T-helper 2 cell treated with Interferon-gamma antibody and Interleukin-4, amounts not matched to agents 5 μg/mL and 100 μg/mL, for 36 hours (primary cell): ENCODE measurements at regions not wholly inside any gene's neighbourhood (a gene's known extent, or its start where the extent isn't known, plus 50 kb on each side); places are given as distances from the start of the nearest gene placed in this dataset.

Source experiments
- DNase-seq: peaks from one replicate; pipeline ENCODE4 v3.0.0; 2021; ENCODE audit warnings: low spot score
- H3K27ac Mint-ChIP-seq: one replicate; pipeline ENCODE4 v1.8.0; 2021; ENCODE audit warnings: mild to moderate bottlenecking, mixed read lengths
- H3K27me3 Mint-ChIP-seq: one replicate; pipeline ENCODE4 v1.8.0; 2021; ENCODE audit warnings: low read depth, mixed read lengths
- H3K36me3 Mint-ChIP-seq: one replicate; pipeline ENCODE4 v1.8.0; 2021; ENCODE audit warnings: low read depth, mixed read lengths
- H3K4me1 Mint-ChIP-seq: one replicate; pipeline ENCODE4 v1.8.0; 2021; ENCODE audit warnings: low read depth, mixed read lengths
- H3K4me3 Mint-ChIP-seq: one replicate; pipeline ENCODE4 v1.8.0; 2022; ENCODE audit warnings: mild to moderate bottlenecking, moderate library complexity, mixed read lengths
- H3K9me3 Mint-ChIP-seq: one replicate; pipeline ENCODE4 v1.8.0; 2021; ENCODE audit warnings: mixed read lengths

DNA sequence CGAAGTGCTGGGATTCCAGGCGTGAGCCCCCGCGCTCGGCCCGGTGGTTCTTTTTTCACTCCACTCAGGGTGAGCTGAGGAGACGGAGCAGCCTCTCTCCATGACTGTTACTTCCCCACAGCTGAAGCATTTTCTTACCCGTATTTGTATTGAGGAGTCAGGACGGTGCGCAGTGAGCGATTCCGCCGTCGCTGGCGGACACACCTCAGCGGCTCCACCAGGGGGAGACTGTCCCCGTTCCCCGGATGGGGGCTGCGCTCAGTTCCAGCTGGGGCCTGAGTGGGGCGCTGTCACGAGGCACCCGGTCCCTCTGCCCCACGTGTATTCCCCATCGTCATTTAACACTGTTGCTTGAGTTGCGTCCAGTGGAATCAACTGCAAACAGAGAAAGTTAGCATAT is 844.0 kb upstream of the FRG1 start:
- Mint-ChIP-seq H3K9me3 (peaks cover 15% of the 10 kb centered on the region), H3K4me1 (no peaks in the 10 kb centered on the region), H3K4me3 (no peak overlapping the region), H3K36me3 (no peaks in the 10 kb centered on the region), H3K27ac (no peak overlapping the region), H3K27me3 (no peaks in the 10 kb centered on the region)
- no peak for DNase-seq

GRCh38 chr4:189098932-189099696 is 841.6 kb upstream of the FRG1 start:
- Mint-ChIP-seq H3K27me3 (no peaks in the 10 kb centered on the region), H3K4me3 (no peak overlapping the region), H3K36me3 (no peaks in the 10 kb centered on the region), H3K9me3 (peaks cover 8% of the 10 kb centered on the region), H3K4me1 (no peaks in the 10 kb centered on the region), H3K27ac (no peak overlapping the region)
- DNase-seq: no peak

DNA sequence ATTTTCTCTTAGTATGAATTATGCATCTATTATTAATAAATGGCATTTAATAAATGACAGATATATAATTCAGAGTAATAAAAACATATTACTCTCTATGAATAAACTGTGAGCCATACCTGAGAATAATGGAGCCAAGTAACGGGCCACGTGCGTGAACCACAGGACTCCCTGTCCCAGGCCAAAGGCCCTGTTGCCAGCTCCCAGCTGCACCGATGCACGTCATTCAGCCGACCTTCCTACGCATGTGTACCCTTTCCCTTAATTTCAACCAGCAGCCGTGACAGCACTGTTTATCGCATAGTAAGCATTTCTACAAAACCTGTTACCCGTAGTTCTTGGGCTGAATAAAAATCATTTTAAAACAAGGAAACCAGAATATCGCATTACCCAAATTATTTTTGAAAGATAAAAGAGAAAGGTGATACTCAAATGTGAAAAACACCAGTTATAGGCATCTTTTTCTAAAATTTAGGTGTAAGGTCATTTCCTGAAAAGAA is 827.2 kb upstream of the FRG1 start:
- Mint-ChIP-seq H3K4me1 (no peaks in the 10 kb centered on the region), H3K9me3 (peaks cover 33% of the 10 kb centered on the region), H3K4me3 (no peak overlapping the region), H3K36me3 (no peaks in the 10 kb centered on the region), H3K27me3 (no peaks in the 10 kb centered on the region), H3K27ac (no peak overlapping the region)
- no peak for DNase-seq

DNA sequence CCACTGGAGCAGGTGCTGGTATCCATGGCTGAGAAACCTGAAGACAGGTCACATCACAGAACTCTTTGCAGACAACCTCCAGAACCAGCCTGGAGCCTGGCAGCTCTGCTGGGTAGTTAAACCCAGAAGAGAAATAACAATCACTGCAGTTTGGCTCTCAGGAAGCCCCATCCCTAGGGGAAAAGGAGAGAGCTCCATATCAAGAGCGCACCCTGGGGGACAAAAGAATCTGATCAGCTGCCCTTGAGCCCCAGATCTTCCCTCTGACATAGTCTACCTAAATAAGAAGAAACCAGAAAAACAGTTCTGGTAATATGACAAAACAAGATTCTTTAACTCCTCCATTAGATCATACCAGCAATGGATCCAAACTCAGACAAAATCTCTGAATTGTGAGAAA is 823.2 kb upstream of the FRG1 start:
- H3K36me3 Mint-ChIP-seq: no peaks in the 10 kb centered on the region
- no peak overlapping the region for H3K27ac Mint-ChIP-seq
- no peaks in the 10 kb centered on the region for H3K4me1 Mint-ChIP-seq
- no peaks in the 10 kb centered on the region for H3K27me3 Mint-ChIP-seq
- peaks cover 47% of the 10 kb centered on the region for H3K9me3 Mint-ChIP-seq
- no peak overlapping the region for H3K4me3 Mint-ChIP-seq
- no peak for DNase-seq

DNA sequence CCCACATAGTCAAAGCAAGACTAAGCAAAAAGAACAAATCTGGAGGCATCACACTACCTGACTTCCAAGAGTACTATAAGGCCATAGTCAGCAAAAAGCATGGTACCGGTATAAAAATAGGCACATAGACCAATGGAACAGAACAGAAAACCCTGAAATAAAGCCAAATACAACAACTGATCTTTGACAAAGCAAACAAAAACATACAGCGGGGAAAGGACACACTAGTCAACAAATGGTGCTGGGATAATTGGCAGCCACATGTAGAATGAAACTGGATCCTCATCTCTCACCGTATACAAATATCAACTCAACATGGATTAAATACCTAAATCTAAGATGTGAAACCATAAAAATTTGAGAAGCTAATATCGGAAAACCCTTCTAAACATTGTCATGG is 819.3 kb upstream of the FRG1 start:
- Mint-ChIP-seq H3K4me1 (no peaks in the 10 kb centered on the region), H3K4me3 (no peak overlapping the region), H3K27ac (no peak overlapping the region), H3K9me3 (peaks cover 42% of the 10 kb centered on the region), H3K27me3 (no peaks in the 10 kb centered on the region), H3K36me3 (no peaks in the 10 kb centered on the region)
- no peak for DNase-seq

- H3K27me3 Mint-ChIP-seq: no peaks in the 10 kb centered on the region
- H3K27ac Mint-ChIP-seq: no peak overlapping the region
- H3K4me1 Mint-ChIP-seq: no peaks in the 10 kb centered on the region
- H3K9me3 Mint-ChIP-seq: peaks cover 42% of the 10 kb centered on the region
- H3K4me3 Mint-ChIP-seq: no peak overlapping the region
- no peaks in the 10 kb centered on the region for H3K36me3 Mint-ChIP-seq
- DNase-seq: no peak
These were observed 816.4 kb upstream of the FRG1 start for GRCh38 chr4:189124149-189124758.

DNA sequence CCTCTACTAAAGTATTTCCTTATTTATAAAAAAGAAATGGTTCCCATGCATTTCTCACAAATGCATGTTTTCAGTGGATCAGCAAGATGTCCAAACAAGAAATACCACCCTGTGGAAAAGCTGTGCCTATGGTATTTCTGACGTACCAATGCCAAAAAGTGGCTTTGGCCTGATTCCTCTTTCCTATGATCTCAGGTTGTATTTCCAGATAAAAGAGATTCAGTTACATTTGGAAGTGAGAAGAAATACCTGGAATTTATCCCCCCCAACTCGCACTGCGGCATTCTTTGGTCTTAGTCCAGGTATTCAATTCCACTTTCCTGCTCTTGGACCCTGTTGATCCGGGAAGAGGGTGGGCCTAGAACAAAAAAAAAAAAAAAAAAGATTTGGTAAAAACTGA is 815.9 kb upstream of the FRG1 start:
- peaks cover 37% of the 10 kb centered on the region for H3K9me3 Mint-ChIP-seq
- no peaks in the 10 kb centered on the region for H3K27me3 Mint-ChIP-seq
- no peak overlapping the region for H3K27ac Mint-ChIP-seq
- H3K4me1 Mint-ChIP-seq: no peaks in the 10 kb centered on the region
- no peak for DNase-seq
- no peaks in the 10 kb centered on the region for H3K36me3 Mint-ChIP-seq
- no peak overlapping the region for H3K4me3 Mint-ChIP-seq

GRCh38 chr4:189126040-189126439 is 814.6 kb upstream of the FRG1 start:
- H3K4me3 Mint-ChIP-seq: no peak overlapping the region
- H3K9me3 Mint-ChIP-seq: peaks cover 28% of the 10 kb centered on the region
- no peak for DNase-seq
- no peaks in the 10 kb centered on the region for H3K36me3 Mint-ChIP-seq
- H3K27ac Mint-ChIP-seq: no peak overlapping the region
- H3K27me3 Mint-ChIP-seq: no peaks in the 10 kb centered on the region
- no peaks in the 10 kb centered on the region for H3K4me1 Mint-ChIP-seq

GRCh38 chr4:189128341-189128740 is 812.3 kb upstream of the FRG1 start:
- no peak overlapping the region for H3K4me3 Mint-ChIP-seq

GRCh38 chr4:189129044-189129694 is 811.5 kb upstream of the FRG1 start:
- Mint-ChIP-seq H3K27me3 (no peaks in the 10 kb centered on the region), H3K27ac (no peak overlapping the region), H3K9me3 (peaks cover 23% of the 10 kb centered on the region), H3K4me3 (no peak overlapping the region), H3K4me1 (no peaks in the 10 kb centered on the region), H3K36me3 (no peaks in the 10 kb centered on the region)
- no peak for DNase-seq

More at GRCh38 chr4:189128341-189128740, 812.3 kb upstream of the FRG1 start:
- H3K4me1 Mint-ChIP-seq: no peaks in the 10 kb centered on the region
- DNase-seq: no peak
- H3K27me3 Mint-ChIP-seq: no peaks in the 10 kb centered on the region
- H3K9me3 Mint-ChIP-seq: peaks cover 23% of the 10 kb centered on the region
- no peaks in the 10 kb centered on the region for H3K36me3 Mint-ChIP-seq
- H3K27ac Mint-ChIP-seq: no peak overlapping the region

GRCh38 chr4:189131118-189131517 is 809.6 kb upstream of the FRG1 start:
- Mint-ChIP-seq H3K27me3 (no peaks in the 10 kb centered on the region), H3K4me1 (no peaks in the 10 kb centered on the region), H3K4me3 (no peak overlapping the region), H3K9me3 (peaks cover 12% of the 10 kb centered on the region), H3K36me3 (no peaks in the 10 kb centered on the region), H3K27ac (no peak overlapping the region)
- no peak for DNase-seq

GRCh38 chr4:189136462-189136861 is 804.2 kb upstream of the FRG1 start:
- no peak for DNase-seq
- H3K27ac Mint-ChIP-seq: no peak overlapping the region
- no peaks in the 10 kb centered on the region for H3K4me1 Mint-ChIP-seq
- H3K9me3 Mint-ChIP-seq: no peaks in the 10 kb centered on the region
- H3K27me3 Mint-ChIP-seq: no peaks in the 10 kb centered on the region
- H3K36me3 Mint-ChIP-seq: no peaks in the 10 kb centered on the region
- no peak overlapping the region for H3K4me3 Mint-ChIP-seq

- H3K27ac Mint-ChIP-seq: no peak overlapping the region
- no peak overlapping the region for H3K4me3 Mint-ChIP-seq
- H3K27me3 Mint-ChIP-seq: no peaks in the 10 kb centered on the region
- peaks cover 20% of the 10 kb centered on the region for H3K9me3 Mint-ChIP-seq
- DNase-seq: no peak
- no peaks in the 10 kb centered on the region for H3K4me1 Mint-ChIP-seq
- H3K36me3 Mint-ChIP-seq: no peaks in the 10 kb centered on the region
These were observed 797.3 kb upstream of the FRG1 start for GRCh38 chr4:189143263-189143952.
